Tibial artery (tissue), 4 donors: ENCODE measurements at regions not wholly inside any gene's neighbourhood (a gene's known extent, or its start where the extent isn't known, plus 50 kb on each side); places are given as distances from the start of the nearest gene placed in this dataset.

ENCODE experiments used
- DNase-seq, 2 donors: peaks; one replicate each; pipeline ENCODE4 v3.0.0-alpha.2; 2019
- H3K27ac ChIP-seq, 2 donors: fragments of 200-600 bp; sonication (generic) in 1 of 2; 1 replicate in 1 of 2; 2 replicates in 1 of 2; pipeline ENCODE4 v1.5.1; 2018 to 2019; ENCODE audit warnings: mild to moderate bottlenecking in 1 of 2
- H3K27me3 ChIP-seq, 2 donors: fragments of 200-600 bp; sonication (generic) in 1 of 2; one replicate each; pipeline versions ENCODE4 v1.5.1 to v1.6.0; 2016 to 2019
- H3K36me3 ChIP-seq, 3 donors: fragments of 200-600 bp; sonication (generic) in 2 of 3; one replicate each; pipeline ENCODE4 v1.5.1; 2016 to 2019; ENCODE audit warnings: mild to moderate bottlenecking in 2 of 3
- H3K4me1 ChIP-seq, 4 donors: fragments of 200-600 bp; sonication (generic) in 2 of 4; 1 replicate in 3 of 4; 2 replicates in 1 of 4; pipeline ENCODE4 v1.5.1; 2016 to 2019
- H3K4me3 ChIP-seq, 2 donors: fragments of 200-600 bp; sonication (generic) in 1 of 2; 1 replicate in 1 of 2; 2 replicates in 1 of 2; pipeline ENCODE4 v1.5.1; 2018 to 2019; ENCODE audit warnings: mild to moderate bottlenecking in 2 of 2
- H3K9me3 ChIP-seq, 3 donors: fragments of 200-600 bp; sonication (generic) in 1 of 3; one replicate each; pipeline ENCODE4 v1.5.1; 2016 to 2019
- CTCF ChIP-seq, 2 experiments: fragments of 200-600 bp in 1 of 2; fragments of 450-650 bp in 1 of 2; IDR thresholded peaks; one replicate each; pipeline ENCODE4 v1.5.1; 2017 to 2019; ENCODE audit warnings: antibody characterized with exemption in 2 of 2, mild to moderate bottlenecking in 1 of 2, moderate library complexity in 1 of 2
- intact Hi-C: fragments of 100-400 bp; cut with DNase I; formaldehyde crosslinking; loops from one replicate; pipeline ENCODE4 v1.15.0; 2023; ENCODE audit warnings: low total_unique reads

GRCh38 chr1:191358724-191359123 is 799.5 kb upstream of the RGS18 start:
- Histone ChIP-seq H3K9me3 (no peaks in the 10 kb centered on the region), H3K27me3 (no peaks in the 10 kb centered on the region), H3K4me3 (no peak overlapping the region), H3K36me3 (no peaks in the 10 kb centered on the region), H3K4me1 (no peaks in the 10 kb centered on the region), H3K27ac (no peak overlapping the region)
- no peak for TF ChIP-seq CTCF (IDR thresholded peaks at IDR 0.05)
- intact Hi-C loops, result no loop called here
- DNase-seq, result no peak

GRCh38 chr1:191366686-191367085 is 791.6 kb upstream of the RGS18 start:
- Histone ChIP-seq H3K9me3 (no peaks in the 10 kb centered on the region), H3K4me1 (no peaks in the 10 kb centered on the region), H3K27me3 (no peaks in the 10 kb centered on the region), H3K27ac (no peak overlapping the region), H3K4me3 (no peak overlapping the region), H3K36me3 (no peaks in the 10 kb centered on the region)
- no peak for DNase-seq
- TF ChIP-seq CTCF (IDR thresholded peaks at IDR 0.05), result no peak
- intact Hi-C loops, result no loop called here

- DNase-seq, result no peak
- intact Hi-C loops, result no loop called here
- Histone ChIP-seq H3K27me3 (no peaks in the 10 kb centered on the region), H3K36me3 (no peaks in the 10 kb centered on the region), H3K27ac (no peak overlapping the region), H3K9me3 (no peaks in the 10 kb centered on the region), H3K4me1 (peaks cover 0 to 2% (median 0%) of the 10 kb centered on the region in 4 donors), H3K4me3 (peak overlapping the region in 1 of 2 donors; percentile 1)
- no peak for TF ChIP-seq CTCF (IDR thresholded peaks at IDR 0.05)
These were observed 789.2 kb upstream of the RGS18 start for GRCh38 chr1:191368891-191369654.

DNA sequence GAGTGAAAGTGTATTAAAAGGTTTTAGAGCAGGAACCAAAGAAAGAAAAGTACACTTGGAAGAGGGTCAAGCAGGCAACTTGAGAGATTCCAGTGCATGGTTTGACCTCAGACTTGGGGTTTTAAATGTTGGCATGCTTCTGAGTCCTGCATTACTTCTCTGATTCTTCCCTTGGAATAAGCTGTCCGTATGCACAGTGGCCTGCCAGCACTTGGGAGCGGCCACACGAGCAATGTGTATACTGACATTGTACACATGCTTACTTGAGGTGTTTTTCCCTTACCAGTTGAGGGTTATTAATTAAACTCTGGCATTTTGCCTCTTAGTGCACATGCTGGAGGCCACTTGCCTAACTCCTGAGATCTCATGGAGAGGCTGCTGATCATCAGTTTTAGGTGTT is 786.6 kb upstream of the RGS18 start:
- intact Hi-C loops, result no loop called here
- DNase-seq, result no peak
- Histone ChIP-seq H3K36me3 (no peaks in the 10 kb centered on the region), H3K4me3 (no peak overlapping the region), H3K9me3 (no peaks in the 10 kb centered on the region), H3K27ac (no peak overlapping the region), H3K4me1 (peaks cover 0 to 2% (median 0%) of the 10 kb centered on the region in 4 donors), H3K27me3 (no peaks in the 10 kb centered on the region)
- no peak for TF ChIP-seq CTCF (IDR thresholded peaks at IDR 0.05)

- intact Hi-C loops, result no loop called here
- TF ChIP-seq CTCF (IDR thresholded peaks at IDR 0.05), result no peak
These were observed 770.0 kb upstream of the RGS18 start for GRCh38 chr1:191388283-191388682.

More at GRCh38 chr1:191388283-191388682, 770.0 kb upstream of the RGS18 start:
- H3K27me3 ChIP-seq, result no peaks in the 10 kb centered on the region
- H3K9me3 ChIP-seq, result peaks cover 0 to 8% (median 5%) of the 10 kb centered on the region in 3 donors
- H3K36me3 ChIP-seq, result no peaks in the 10 kb centered on the region
- H3K4me3 ChIP-seq, result no peak overlapping the region
- H3K27ac ChIP-seq, result no peak overlapping the region
- DNase-seq, result no peak
- no peaks in the 10 kb centered on the region for H3K4me1 ChIP-seq
